ENCODE measurements at regions not wholly inside any gene's neighbourhood (a gene's known extent, or its start where the extent isn't known, plus 50 kb on each side); places are given as distances from the start of the nearest gene placed in this dataset.

GRCh38 chr22:47460176-47460575, 697.7 kb downstream of the TBC1D22A start:
- TF ChIP-seq CTCF (IDR thresholded peaks at IDR 0.05; ENCODE audit: low read length) (no peak), EZH2phosphoT487 (IDR thresholded peaks at IDR 0.05; ENCODE audit: low read length) (no peak), EZH2 (optimal IDR thresholded peaks at IDR 0.05; ENCODE audit: low read depth, low read length) (no peak)
- Histone ChIP-seq H3K27ac (ENCODE audit: low read length) (no peak overlapping the region), H3K79me2 (ENCODE audit: low read length) (no peaks in the 10 kb centered on the region), H3F3A (ENCODE audit: insufficient read depth, low read length) (no peaks in the 10 kb centered on the region), H3K9me2 (replicated peaks; ENCODE audit: insufficient read depth, low read length) (no peaks in the 10 kb centered on the region), H2AFZ (ENCODE audit: low read length) (no peak overlapping the region), H3K36me3 (replicated peaks; ENCODE audit: insufficient read depth, low read length) (no peaks in the 10 kb centered on the region), H3K9ac (ENCODE audit: low read length) (no peak overlapping the region), H3K4me2 (ENCODE audit: low read depth, low read length) (no peak overlapping the region), H4K20me1 (ENCODE audit: insufficient read depth, low read length) (no peaks in the 10 kb centered on the region), H3K9me3 (replicated peaks; ENCODE audit: insufficient read depth, low read length) (no peaks in the 10 kb centered on the region), H3K27me3 (replicated peaks; ENCODE audit: insufficient read depth, low read length) (no peaks in the 10 kb centered on the region), H3K4me3 (ENCODE audit: low read length) (no peak overlapping the region), H3K4me1 (ENCODE audit: low read length) (no peaks in the 10 kb centered on the region)
- DNase-seq, result no peak

- no peak overlapping the region for H3K9ac ChIP-seq (ENCODE audit: low read length)
- H4K20me1 ChIP-seq (ENCODE audit: insufficient read depth, low read length), result no peaks in the 10 kb centered on the region
- H3K4me3 ChIP-seq (ENCODE audit: low read length), result no peak overlapping the region
- no peak overlapping the region for H3K27ac ChIP-seq (ENCODE audit: low read length)
- H3F3A ChIP-seq (ENCODE audit: insufficient read depth, low read length), result no peaks in the 10 kb centered on the region
- H3K4me1 ChIP-seq (ENCODE audit: low read length), result no peaks in the 10 kb centered on the region
- no peaks in the 10 kb centered on the region for H3K79me2 ChIP-seq (ENCODE audit: low read length)
- no peak for DNase-seq
- TF ChIP-seq EZH2phosphoT487 (IDR thresholded peaks at IDR 0.05; ENCODE audit: low read length) (no peak), CTCF (IDR thresholded peaks at IDR 0.05; ENCODE audit: low read length) (no peak), EZH2 (optimal IDR thresholded peaks at IDR 0.05; ENCODE audit: low read depth, low read length) (no peak)
- H3K4me2 ChIP-seq (ENCODE audit: low read depth, low read length), result no peak overlapping the region
- H2AFZ ChIP-seq (ENCODE audit: low read length), result no peak overlapping the region
- no peaks in the 10 kb centered on the region for H3K36me3 ChIP-seq (replicated peaks; ENCODE audit: insufficient read depth, low read length)
- H3K9me2 ChIP-seq (replicated peaks; ENCODE audit: insufficient read depth, low read length), result no peaks in the 10 kb centered on the region
- no peaks in the 10 kb centered on the region for H3K9me3 ChIP-seq (replicated peaks; ENCODE audit: insufficient read depth, low read length)
- H3K27me3 ChIP-seq (replicated peaks; ENCODE audit: insufficient read depth, low read length), result no peaks in the 10 kb centered on the region
These were observed 695.9 kb downstream of the TBC1D22A start for GRCh38 chr22:47458348-47458747.

- H3K9ac ChIP-seq (ENCODE audit: low read length), result no peak overlapping the region
- H4K20me1 ChIP-seq (ENCODE audit: insufficient read depth, low read length), result no peaks in the 10 kb centered on the region
- H3K36me3 ChIP-seq (replicated peaks; ENCODE audit: insufficient read depth, low read length), result no peaks in the 10 kb centered on the region
- H3K9me3 ChIP-seq (replicated peaks; ENCODE audit: insufficient read depth, low read length), result no peaks in the 10 kb centered on the region
- DNase-seq, result no peak
- H3K79me2 ChIP-seq (ENCODE audit: low read length), result no peaks in the 10 kb centered on the region
- no peaks in the 10 kb centered on the region for H3F3A ChIP-seq (ENCODE audit: insufficient read depth, low read length)
- no peak overlapping the region for H2AFZ ChIP-seq (ENCODE audit: low read length)
- H3K4me1 ChIP-seq (ENCODE audit: low read length), result no peaks in the 10 kb centered on the region
- no peaks in the 10 kb centered on the region for H3K27me3 ChIP-seq (replicated peaks; ENCODE audit: insufficient read depth, low read length)
- H3K9me2 ChIP-seq (replicated peaks; ENCODE audit: insufficient read depth, low read length), result no peaks in the 10 kb centered on the region
- TF ChIP-seq EZH2 (optimal IDR thresholded peaks at IDR 0.05; ENCODE audit: low read depth, low read length) (no peak), CTCF (IDR thresholded peaks at IDR 0.05; ENCODE audit: low read length) (no peak), EZH2phosphoT487 (IDR thresholded peaks at IDR 0.05; ENCODE audit: low read length) (no peak)
- no peak overlapping the region for H3K4me2 ChIP-seq (ENCODE audit: low read depth, low read length)
- H3K27ac ChIP-seq (ENCODE audit: low read length), result no peak overlapping the region
- H3K4me3 ChIP-seq (ENCODE audit: low read length), result no peak overlapping the region
These were observed 695.3 kb downstream of the TBC1D22A start for GRCh38 chr22:47457509-47458300.

Measured in MM.1S (cell line).